ENCODE measurements at regions not wholly inside any gene's neighbourhood (a gene's known extent, or its start where the extent isn't known, plus 50 kb on each side); places are given as distances from the start of the nearest gene placed in this dataset.

GRCh38 chr16:60932600-60932999 lies 1103.6 kb downstream of the CDH8 start:
- TF ChIP-seq CTCF (IDR thresholded peaks at IDR 0.05) (no peak), REST (IDR thresholded peaks at IDR 0.05; ENCODE audit: insufficient read depth in 1 of 2, low read depth in 2 of 2, low read length in 1 of 2) (no peak), POLR2AphosphoS5 (IDR thresholded peaks at IDR 0.05; ENCODE audit: low read depth, low read length) (no peak), SIN3A (IDR thresholded peaks at IDR 0.05; ENCODE audit: borderline replicate concordance, insufficient read depth, low read depth, low read length) (no peak)

Measured in Panc1 (cell line).